ENCODE measurements at regions not wholly inside any gene's neighbourhood (a gene's known extent, or its start where the extent isn't known, plus 50 kb on each side); places are given as distances from the start of the nearest gene placed in this dataset.

- H3K9ac ChIP-seq (ENCODE audit: low read length) = no peak overlapping the region
- no peak overlapping the region for H3K4me2 ChIP-seq (ENCODE audit: low read length)
- H3K27me3 Mint-ChIP-seq (ENCODE audit: low read depth, unreplicated experiment) = peaks cover 11% of the 10 kb centered on the region
- no peaks in the 10 kb centered on the region for H3K4me1 ChIP-seq (ENCODE audit: insufficient read depth, low read length)
- no peaks in the 10 kb centered on the region for H3K27me3 ChIP-seq (ENCODE audit: insufficient read depth, low read length)
- H3K9me3 Mint-ChIP-seq (ENCODE audit: unreplicated experiment) = no peaks in the 10 kb centered on the region
- no peak overlapping the region for H3K4me3 ChIP-seq (ENCODE audit: insufficient read depth, low read depth, low read length)
- no peak overlapping the region for H3K27ac Mint-ChIP-seq (ENCODE audit: unreplicated experiment)
- H3K36me3 Mint-ChIP-seq (ENCODE audit: low read depth, unreplicated experiment) = no peaks in the 10 kb centered on the region
- H3K27ac ChIP-seq (ENCODE audit: low read depth, low read length) = no peak overlapping the region
- no peaks in the 10 kb centered on the region for H3K4me1 Mint-ChIP-seq (ENCODE audit: low read depth, unreplicated experiment)
- H2AFZ ChIP-seq (ENCODE audit: low read depth, low read length) = no peak overlapping the region
- H3K79me2 ChIP-seq (ENCODE audit: insufficient read depth, low read length) = no peaks in the 10 kb centered on the region
- H3K9me3 ChIP-seq (ENCODE audit: insufficient read depth, low read depth, low read length) = no peaks in the 10 kb centered on the region
- H3K36me3 ChIP-seq (ENCODE audit: insufficient read depth, low read length) = no peaks in the 10 kb centered on the region
- no peak for FAIRE-seq
- H3K4me3 Mint-ChIP-seq (ENCODE audit: unreplicated experiment) = no peak overlapping the region
- H4K20me1 ChIP-seq (ENCODE audit: insufficient read depth, low read length) = no peaks in the 10 kb centered on the region
- DNase-seq (ENCODE audit: low read depth) = no peak
- TF ChIP-seq CTCF (IDR thresholded peaks at IDR 0.05; ENCODE audit: insufficient read depth, low read depth, low read length) = no peak
- TF ChIP-seq EZH2 (IDR thresholded peaks at IDR 0.05; ENCODE audit: insufficient read depth, low read length) = no peak
These were observed 267.7 kb upstream of the SPRED2 start for GRCh38 chr2:65700004-65700651.

GRCh38 chr2:65691816-65692215 lies 259.4 kb upstream of the SPRED2 start:
- Mint-ChIP-seq H3K4me3 (ENCODE audit: unreplicated experiment) (no peak overlapping the region), H3K4me1 (ENCODE audit: low read depth, unreplicated experiment) (no peaks in the 10 kb centered on the region), H3K9me3 (ENCODE audit: unreplicated experiment) (no peaks in the 10 kb centered on the region), H3K27ac (ENCODE audit: unreplicated experiment) (no peak overlapping the region), H3K27me3 (ENCODE audit: low read depth, unreplicated experiment) (peaks cover 15% of the 10 kb centered on the region), H3K36me3 (ENCODE audit: low read depth, unreplicated experiment) (no peaks in the 10 kb centered on the region)
- Histone ChIP-seq H4K20me1 (ENCODE audit: insufficient read depth, low read length) (no peaks in the 10 kb centered on the region), H3K36me3 (ENCODE audit: insufficient read depth, low read length) (no peaks in the 10 kb centered on the region), H3K4me2 (ENCODE audit: low read length) (no peak overlapping the region), H3K27me3 (ENCODE audit: insufficient read depth, low read length) (peaks cover 4% of the 10 kb centered on the region), H3K9me3 (ENCODE audit: insufficient read depth, low read depth, low read length) (no peaks in the 10 kb centered on the region), H3K4me3 (ENCODE audit: insufficient read depth, low read depth, low read length) (no peak overlapping the region), H3K4me1 (ENCODE audit: insufficient read depth, low read length) (no peaks in the 10 kb centered on the region), H3K79me2 (ENCODE audit: insufficient read depth, low read length) (no peaks in the 10 kb centered on the region), H2AFZ (ENCODE audit: low read depth, low read length) (no peak overlapping the region), H3K9ac (ENCODE audit: low read length) (no peak overlapping the region), H3K27ac (ENCODE audit: low read depth, low read length) (no peak overlapping the region)
- FAIRE-seq = no peak
- TF ChIP-seq EZH2 (IDR thresholded peaks at IDR 0.05; ENCODE audit: insufficient read depth, low read length) (no peak), CTCF (IDR thresholded peaks at IDR 0.05; ENCODE audit: insufficient read depth, low read depth, low read length) (no peak)
- no peak for DNase-seq (ENCODE audit: low read depth)

GRCh38 chr2:65688141-65688886 lies 255.9 kb upstream of the SPRED2 start:
- no peaks in the 10 kb centered on the region for H3K36me3 ChIP-seq (ENCODE audit: insufficient read depth, low read length)
- no peaks in the 10 kb centered on the region for H4K20me1 ChIP-seq (ENCODE audit: insufficient read depth, low read length)
- no peaks in the 10 kb centered on the region for H3K4me1 Mint-ChIP-seq (ENCODE audit: low read depth, unreplicated experiment)
- no peak overlapping the region for H2AFZ ChIP-seq (ENCODE audit: low read depth, low read length)
- peaks cover 4% of the 10 kb centered on the region for H3K27me3 ChIP-seq (ENCODE audit: insufficient read depth, low read length)
- FAIRE-seq (no peak), DNase-seq (ENCODE audit: low read depth) (no peak)
- H3K27me3 Mint-ChIP-seq (ENCODE audit: low read depth, unreplicated experiment) = peaks cover 7% of the 10 kb centered on the region
- H3K27ac Mint-ChIP-seq (ENCODE audit: unreplicated experiment) = no peak overlapping the region
- H3K4me3 Mint-ChIP-seq (ENCODE audit: unreplicated experiment) = no peak overlapping the region
- no peaks in the 10 kb centered on the region for H3K9me3 ChIP-seq (ENCODE audit: insufficient read depth, low read depth, low read length)
- H3K79me2 ChIP-seq (ENCODE audit: insufficient read depth, low read length) = no peaks in the 10 kb centered on the region
- H3K27ac ChIP-seq (ENCODE audit: low read depth, low read length) = no peak overlapping the region
- no peak overlapping the region for H3K4me2 ChIP-seq (ENCODE audit: low read length)
- H3K9ac ChIP-seq (ENCODE audit: low read length) = no peak overlapping the region
- no peaks in the 10 kb centered on the region for H3K36me3 Mint-ChIP-seq (ENCODE audit: low read depth, unreplicated experiment)
- no peaks in the 10 kb centered on the region for H3K4me1 ChIP-seq (ENCODE audit: insufficient read depth, low read length)
- H3K9me3 Mint-ChIP-seq (ENCODE audit: unreplicated experiment) = no peaks in the 10 kb centered on the region
- H3K4me3 ChIP-seq (ENCODE audit: insufficient read depth, low read depth, low read length) = no peak overlapping the region
- TF ChIP-seq CTCF (IDR thresholded peaks at IDR 0.05; ENCODE audit: insufficient read depth, low read depth, low read length) = no peak
- no peak for TF ChIP-seq EZH2 (IDR thresholded peaks at IDR 0.05; ENCODE audit: insufficient read depth, low read length)
